ENCODE measurements at regions not wholly inside any gene's neighbourhood (a gene's known extent, or its start where the extent isn't known, plus 50 kb on each side); places are given as distances from the start of the nearest gene placed in this dataset.

- H3K4me1 ChIP-seq (ENCODE audit: control extremely low read depth in 1 of 4, control insufficient read depth in 4 of 4, insufficient read depth in 4 of 4, low read length in 3 of 4), result peaks cover 0 to 5% (median 1%) of the 10 kb centered on the region in 4 experiments
- H3K27ac ChIP-seq (ENCODE audit: insufficient read depth in 1 of 2, low read depth in 1 of 2, low read length in 2 of 2, poor library complexity in 1 of 2, severe bottlenecking in 2 of 2), result no peak overlapping the region
- POLR2A ChIA-PET, result no interaction called here
- no peak overlapping the region for H3K4me3 ChIP-seq (ENCODE audit: control insufficient read depth in 1 of 7, extremely low read depth in 1 of 7, insufficient read depth in 4 of 7, low read depth in 2 of 7, low read length in 6 of 7)
- H3K27me3 ChIP-seq (replicated peaks in 2 of 5; ENCODE audit: control insufficient read depth in 4 of 5, insufficient read depth in 5 of 5, low read length in 4 of 5), result no peaks in the 10 kb centered on the region
- CTCF ChIA-PET, result no interaction called here
- DNase-seq, result no peak
- no peaks in the 10 kb centered on the region for H3K36me3 ChIP-seq (ENCODE audit: control insufficient read depth in 4 of 4, insufficient read depth in 4 of 4, low read length in 3 of 4)
- H3K9me3 ChIP-seq (ENCODE audit: control extremely low read depth in 1 of 5, control insufficient read depth in 4 of 5, insufficient read depth in 2 of 5, low read depth in 1 of 5, low read length in 4 of 5), result peaks cover 0 to 2% (median 0%) of the 10 kb centered on the region in 5 experiments
- no CpG with 5 or more reads among the region's 2 CpGs for WGBS (ENCODE audit: insufficient coverage)
Observed at GRCh38 chr14:24744641-24745040, 110.7 kb upstream of the GZMB start.

- no peaks in the 10 kb centered on the region for H3K36me3 ChIP-seq (ENCODE audit: control insufficient read depth in 4 of 4, insufficient read depth in 4 of 4, low read length in 3 of 4)
- peak; percentile 20 to 84 (median 69) for DNase-seq
- H3K27ac ChIP-seq (ENCODE audit: insufficient read depth in 1 of 2, low read depth in 1 of 2, low read length in 2 of 2, poor library complexity in 1 of 2, severe bottlenecking in 2 of 2), result no peak overlapping the region
- H3K4me3 ChIP-seq (ENCODE audit: control insufficient read depth in 1 of 7, extremely low read depth in 1 of 7, insufficient read depth in 4 of 7, low read depth in 2 of 7, low read length in 6 of 7), result no peak overlapping the region
- no peaks in the 10 kb centered on the region for H3K27me3 ChIP-seq (replicated peaks in 2 of 5; ENCODE audit: control insufficient read depth in 4 of 5, insufficient read depth in 5 of 5, low read length in 4 of 5)
- 100% methylated on average over 1 of the region's 2 CpGs for WGBS (ENCODE audit: insufficient coverage)
- H3K4me1 ChIP-seq (ENCODE audit: control extremely low read depth in 1 of 4, control insufficient read depth in 4 of 4, insufficient read depth in 4 of 4, low read length in 3 of 4), result peaks cover 0 to 5% (median 1%) of the 10 kb centered on the region in 4 experiments
- H3K9me3 ChIP-seq (ENCODE audit: control extremely low read depth in 1 of 5, control insufficient read depth in 4 of 5, insufficient read depth in 2 of 5, low read depth in 1 of 5, low read length in 4 of 5), result peaks cover 0 to 1% (median 0%) of the 10 kb centered on the region in 5 experiments
- CTCF ChIA-PET, result interaction anchor here (1.2 kb wide), 1 partner anchor 391 kb away, joined by 3 read pairs; no protein-coding TSS in a partner anchor
- POLR2A ChIA-PET, result no interaction called here
Observed at GRCh38 chr14:24741871-24742270, 107.9 kb upstream of the GZMB start.

- Histone ChIP-seq H3K9me3 (ENCODE audit: control extremely low read depth in 1 of 5, control insufficient read depth in 4 of 5, insufficient read depth in 2 of 5, low read depth in 1 of 5, low read length in 4 of 5) (no peaks in the 10 kb centered on the region), H3K27ac (ENCODE audit: insufficient read depth in 1 of 2, low read depth in 1 of 2, low read length in 2 of 2, poor library complexity in 1 of 2, severe bottlenecking in 2 of 2) (no peak overlapping the region), H3K27me3 (replicated peaks in 2 of 5; ENCODE audit: control insufficient read depth in 4 of 5, insufficient read depth in 5 of 5, low read length in 4 of 5) (no peaks in the 10 kb centered on the region), H3K4me3 (ENCODE audit: control insufficient read depth in 1 of 7, extremely low read depth in 1 of 7, insufficient read depth in 4 of 7, low read depth in 2 of 7, low read length in 6 of 7) (no peak overlapping the region), H3K4me1 (ENCODE audit: control extremely low read depth in 1 of 4, control insufficient read depth in 4 of 4, insufficient read depth in 4 of 4, low read length in 3 of 4) (no peaks in the 10 kb centered on the region), H3K36me3 (ENCODE audit: control insufficient read depth in 4 of 4, insufficient read depth in 4 of 4, low read length in 3 of 4) (no peaks in the 10 kb centered on the region)
- WGBS (ENCODE audit: insufficient coverage), result no CpG with 5 or more reads among the region's 1 CpG
- ChIA-PET CTCF (interaction anchor here (0.8 to 6.5 kb wide), 8 partner anchors 10 to 397 kb away, joined by 3 to 36 read pairs (median 4); no protein-coding TSS in a partner anchor), POLR2A (no interaction called here)
- DNase-seq, result no peak
Observed at GRCh38 chr14:24735984-24736630, 102.1 kb upstream of the GZMB start.

GRCh38 chr14:24734917-24735500 lies 101.0 kb upstream of the GZMB start:
- peak; percentile 83 to 91 (median 87) for DNase-seq
- Histone ChIP-seq H3K9me3 (ENCODE audit: control extremely low read depth in 1 of 5, control insufficient read depth in 4 of 5, insufficient read depth in 2 of 5, low read depth in 1 of 5, low read length in 4 of 5) (no peaks in the 10 kb centered on the region), H3K36me3 (ENCODE audit: control insufficient read depth in 4 of 4, insufficient read depth in 4 of 4, low read length in 3 of 4) (no peaks in the 10 kb centered on the region), H3K27ac (ENCODE audit: insufficient read depth in 1 of 2, low read depth in 1 of 2, low read length in 2 of 2, poor library complexity in 1 of 2, severe bottlenecking in 2 of 2) (no peak overlapping the region), H3K4me1 (ENCODE audit: control extremely low read depth in 1 of 4, control insufficient read depth in 4 of 4, insufficient read depth in 4 of 4, low read length in 3 of 4) (no peaks in the 10 kb centered on the region), H3K4me3 (ENCODE audit: control insufficient read depth in 1 of 7, extremely low read depth in 1 of 7, insufficient read depth in 4 of 7, low read depth in 2 of 7, low read length in 6 of 7) (no peak overlapping the region), H3K27me3 (replicated peaks in 2 of 5; ENCODE audit: control insufficient read depth in 4 of 5, insufficient read depth in 5 of 5, low read length in 4 of 5) (no peaks in the 10 kb centered on the region)
- POLR2A ChIA-PET, result no interaction called here
- CTCF ChIA-PET, result interaction anchor here (1.0 to 6.5 kb wide), 6 partner anchors 23 to 400 kb away, joined by 3 to 36 read pairs (median 7); no protein-coding TSS in a partner anchor
- WGBS (ENCODE audit: insufficient coverage), result 19% methylated on average over 4 of the region's 9 CpGs

GRCh38 chr14:24726480-24726879 lies 92.5 kb upstream of the GZMB start:
- Histone ChIP-seq H3K27me3 (replicated peaks in 2 of 5; ENCODE audit: control insufficient read depth in 4 of 5, insufficient read depth in 5 of 5, low read length in 4 of 5) (peaks cover 0 to 3% (median 0%) of the 10 kb centered on the region in 5 experiments), H3K4me3 (ENCODE audit: control insufficient read depth in 1 of 7, extremely low read depth in 1 of 7, insufficient read depth in 4 of 7, low read depth in 2 of 7, low read length in 6 of 7) (no peak overlapping the region), H3K9me3 (ENCODE audit: control extremely low read depth in 1 of 5, control insufficient read depth in 4 of 5, insufficient read depth in 2 of 5, low read depth in 1 of 5, low read length in 4 of 5) (peaks cover 0 to 2% (median 0%) of the 10 kb centered on the region in 5 experiments), H3K36me3 (ENCODE audit: control insufficient read depth in 4 of 4, insufficient read depth in 4 of 4, low read length in 3 of 4) (no peaks in the 10 kb centered on the region), H3K27ac (ENCODE audit: insufficient read depth in 1 of 2, low read depth in 1 of 2, low read length in 2 of 2, poor library complexity in 1 of 2, severe bottlenecking in 2 of 2) (no peak overlapping the region), H3K4me1 (ENCODE audit: control extremely low read depth in 1 of 4, control insufficient read depth in 4 of 4, insufficient read depth in 4 of 4, low read length in 3 of 4) (no peaks in the 10 kb centered on the region)
- no peak for DNase-seq
- 86% methylated on average over 7 of the region's 7 CpGs for WGBS (ENCODE audit: insufficient coverage)
- ChIA-PET POLR2A (no interaction called here), CTCF (no interaction called here)

GRCh38 chr14:24725311-24725710 lies 91.3 kb upstream of the GZMB start:
- 91% methylated on average over 3 of the region's 3 CpGs for WGBS (ENCODE audit: insufficient coverage)
- H3K9me3 ChIP-seq (ENCODE audit: control extremely low read depth in 1 of 5, control insufficient read depth in 4 of 5, insufficient read depth in 2 of 5, low read depth in 1 of 5, low read length in 4 of 5), result peaks cover 0 to 2% (median 0%) of the 10 kb centered on the region in 5 experiments
- no peak for DNase-seq
- H3K27me3 ChIP-seq (replicated peaks in 2 of 5; ENCODE audit: control insufficient read depth in 4 of 5, insufficient read depth in 5 of 5, low read length in 4 of 5), result peaks cover 0 to 3% (median 0%) of the 10 kb centered on the region in 5 experiments
- no peak overlapping the region for H3K4me3 ChIP-seq (ENCODE audit: control insufficient read depth in 1 of 7, extremely low read depth in 1 of 7, insufficient read depth in 4 of 7, low read depth in 2 of 7, low read length in 6 of 7)
- ChIA-PET CTCF (interaction anchor here (1.2 kb wide), 1 partner anchor 9 kb away, joined by 4 read pairs; no protein-coding TSS in a partner anchor), POLR2A (no interaction called here)
- H3K27ac ChIP-seq (ENCODE audit: insufficient read depth in 1 of 2, low read depth in 1 of 2, low read length in 2 of 2, poor library complexity in 1 of 2, severe bottlenecking in 2 of 2), result no peak overlapping the region
- no peaks in the 10 kb centered on the region for H3K4me1 ChIP-seq (ENCODE audit: control extremely low read depth in 1 of 4, control insufficient read depth in 4 of 4, insufficient read depth in 4 of 4, low read length in 3 of 4)
- H3K36me3 ChIP-seq (ENCODE audit: control insufficient read depth in 4 of 4, insufficient read depth in 4 of 4, low read length in 3 of 4), result no peaks in the 10 kb centered on the region

- peaks cover 0 to 3% (median 0%) of the 10 kb centered on the region in 5 experiments for H3K27me3 ChIP-seq (replicated peaks in 2 of 5; ENCODE audit: control insufficient read depth in 4 of 5, insufficient read depth in 5 of 5, low read length in 4 of 5)
- no peak for DNase-seq
- no peaks in the 10 kb centered on the region for H3K4me1 ChIP-seq (ENCODE audit: control extremely low read depth in 1 of 4, control insufficient read depth in 4 of 4, insufficient read depth in 4 of 4, low read length in 3 of 4)
- H3K4me3 ChIP-seq (ENCODE audit: control insufficient read depth in 1 of 7, extremely low read depth in 1 of 7, insufficient read depth in 4 of 7, low read depth in 2 of 7, low read length in 6 of 7), result no peak overlapping the region
- H3K36me3 ChIP-seq (ENCODE audit: control insufficient read depth in 4 of 4, insufficient read depth in 4 of 4, low read length in 3 of 4), result no peaks in the 10 kb centered on the region
- H3K9me3 ChIP-seq (ENCODE audit: control extremely low read depth in 1 of 5, control insufficient read depth in 4 of 5, insufficient read depth in 2 of 5, low read depth in 1 of 5, low read length in 4 of 5), result no peaks in the 10 kb centered on the region
- no peak overlapping the region for H3K27ac ChIP-seq (ENCODE audit: insufficient read depth in 1 of 2, low read depth in 1 of 2, low read length in 2 of 2, poor library complexity in 1 of 2, severe bottlenecking in 2 of 2)
- WGBS (ENCODE audit: insufficient coverage), result 72% methylated on average over 3 of the region's 3 CpGs
- CTCF ChIA-PET, result no interaction called here
- POLR2A ChIA-PET, result no interaction called here
Observed at GRCh38 chr14:24721775-24722174, 87.8 kb upstream of the GZMB start.

All from common myeloid progenitor, CD34-positive (primary cell).